Fibroblast of lung (primary cell): ENCODE measurements at regions not wholly inside any gene's neighbourhood (a gene's known extent, or its start where the extent isn't known, plus 50 kb on each side); places are given as distances from the start of the nearest gene placed in this dataset.

Source experiments
- DNase-seq, 2 donors: peaks; one replicate each; pipeline versions ENCODE4 v3.0.0 to v3.0.0-alpha.2; 2010; ENCODE audit warnings: low read depth in 2 of 2
- H2AFZ ChIP-seq: 2 replicates; pipeline ENCODE4 v1.5.1; 2012; ENCODE audit warnings: low read length, control low read depth, inconsistent platforms
- H3K27ac ChIP-seq: 2 replicates; pipeline ENCODE4 v1.5.1; 2011; ENCODE audit warnings: low read length, control low read depth; ENCODE audit not compliant: insufficient read depth
- H3K27me3 ChIP-seq: 2 replicates; pipeline ENCODE4 v1.5.1; 2011; ENCODE audit warnings: mild to moderate bottlenecking, low read length; ENCODE audit not compliant: control insufficient read depth, insufficient read depth
- H3K36me3 ChIP-seq: 2 replicates; pipeline ENCODE4 v1.5.1; 2011; ENCODE audit warnings: low read length; ENCODE audit not compliant: control insufficient read depth, insufficient read depth
- H3K4me1 ChIP-seq: 2 replicates; pipeline ENCODE4 v1.5.1; 2011; ENCODE audit warnings: low read length; ENCODE audit not compliant: control insufficient read depth, insufficient read depth; ENCODE audit errors: extremely low read depth
- H3K4me2 ChIP-seq: 2 replicates; pipeline ENCODE4 v1.5.1; 2011; ENCODE audit warnings: low read length, control low read depth; ENCODE audit not compliant: insufficient read depth; ENCODE audit errors: extremely low read depth
- H3K4me3 ChIP-seq, 4 experiments: fragments of 200-600 bp in 1 of 4; sonication (generic) in 1 of 4; replicated peaks in 1 of 4; 2 replicates each; pipeline ENCODE4 v1.5.1; 2011 to 2016; ENCODE audit warnings: low read length in 4 of 4, low read depth in 3 of 4, mild to moderate bottlenecking in 3 of 4, control low read depth in 2 of 4, inconsistent platforms in 1 of 4, mixed read lengths in 1 of 4; ENCODE audit not compliant: insufficient read depth in 1 of 4; ENCODE audit errors: control extremely low read depth in 1 of 4
- H3K79me2 ChIP-seq: 2 replicates; pipeline ENCODE4 v1.5.1; 2012; ENCODE audit warnings: mild to moderate bottlenecking, low read length, inconsistent platforms; ENCODE audit not compliant: control insufficient read depth, insufficient read depth
- H3K9ac ChIP-seq: 2 replicates; pipeline ENCODE4 v1.5.1; 2011; ENCODE audit warnings: mild to moderate bottlenecking, low read length, control low read depth; ENCODE audit not compliant: insufficient read depth
- H3K9me3 ChIP-seq: 2 replicates; pipeline ENCODE4 v1.5.1; 2012; ENCODE audit warnings: low read depth, low read length; ENCODE audit not compliant: control insufficient read depth, insufficient read depth
- H4K20me1 ChIP-seq: 2 replicates; pipeline ENCODE4 v1.5.1; 2011; ENCODE audit warnings: low read length; ENCODE audit not compliant: control insufficient read depth, insufficient read depth; ENCODE audit errors: extremely low read depth
- EZH2 ChIP-seq: IDR thresholded peaks from 2 replicates; pipeline ENCODE4 v1.5.1; 2012; ENCODE audit warnings: low read length, control low read depth, mild to moderate bottlenecking; ENCODE audit errors: missing control alignments
- TF ChIP-seq, protein P1 (sequence below), 2 donors: IDR thresholded peaks in 1 of 2; conservative IDR thresholded peaks in 1 of 2; 1 replicate in 1 of 2; 2 replicates in 1 of 2; pipeline ENCODE4 v1.5.1; 2011 to 2012; ENCODE audit warnings: low read length in 2 of 2, control low read depth in 1 of 2, inconsistent platforms in 1 of 2, low read depth in 1 of 2, mild to moderate bottlenecking in 1 of 2

DNA sequence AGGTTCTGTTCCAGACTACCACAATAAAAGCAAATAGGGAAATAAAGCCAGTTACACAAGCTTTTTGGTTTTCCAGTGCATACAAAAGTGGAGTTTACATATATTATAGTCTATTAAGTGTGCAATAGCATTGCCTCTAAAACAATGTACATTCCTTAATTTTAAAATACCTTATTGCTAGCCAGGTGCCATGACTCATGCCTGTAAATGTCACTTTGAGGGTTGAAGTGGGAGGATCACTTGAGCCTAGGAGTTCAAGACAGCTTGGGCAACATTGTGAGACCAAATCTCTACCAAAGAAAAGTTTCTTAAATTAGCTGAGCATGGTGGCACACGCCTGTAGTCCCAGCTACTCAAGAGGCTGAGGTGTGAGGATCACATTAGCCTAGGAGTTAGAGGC lies 52.9 kb upstream of the IMP4 start:
- TF ChIP-seq, protein P1, sequence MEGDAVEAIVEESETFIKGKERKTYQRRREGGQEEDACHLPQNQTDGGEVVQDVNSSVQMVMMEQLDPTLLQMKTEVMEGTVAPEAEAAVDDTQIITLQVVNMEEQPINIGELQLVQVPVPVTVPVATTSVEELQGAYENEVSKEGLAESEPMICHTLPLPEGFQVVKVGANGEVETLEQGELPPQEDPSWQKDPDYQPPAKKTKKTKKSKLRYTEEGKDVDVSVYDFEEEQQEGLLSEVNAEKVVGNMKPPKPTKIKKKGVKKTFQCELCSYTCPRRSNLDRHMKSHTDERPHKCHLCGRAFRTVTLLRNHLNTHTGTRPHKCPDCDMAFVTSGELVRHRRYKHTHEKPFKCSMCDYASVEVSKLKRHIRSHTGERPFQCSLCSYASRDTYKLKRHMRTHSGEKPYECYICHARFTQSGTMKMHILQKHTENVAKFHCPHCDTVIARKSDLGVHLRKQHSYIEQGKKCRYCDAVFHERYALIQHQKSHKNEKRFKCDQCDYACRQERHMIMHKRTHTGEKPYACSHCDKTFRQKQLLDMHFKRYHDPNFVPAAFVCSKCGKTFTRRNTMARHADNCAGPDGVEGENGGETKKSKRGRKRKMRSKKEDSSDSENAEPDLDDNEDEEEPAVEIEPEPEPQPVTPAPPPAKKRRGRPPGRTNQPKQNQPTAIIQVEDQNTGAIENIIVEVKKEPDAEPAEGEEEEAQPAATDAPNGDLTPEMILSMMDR (conservative IDR thresholded peaks at IDR 0.05 in 1 of 2, IDR thresholded peaks at IDR 0.05 in 1 of 2; ENCODE audit: low read depth in 1 of 2, low read length in 2 of 2): no peak
- TF ChIP-seq EZH2: no peak
- Histone ChIP-seq H3K4me3 (no peak overlapping the region), H2AFZ (no peak overlapping the region), H4K20me1 (no peaks in the 10 kb centered on the region), H3K27me3 (no peaks in the 10 kb centered on the region), H3K79me2 (no peaks in the 10 kb centered on the region), H3K27ac (no peak overlapping the region), H3K9me3 (no peaks in the 10 kb centered on the region), H3K9ac (no peak overlapping the region), H3K36me3 (no peaks in the 10 kb centered on the region), H3K4me1 (no peaks in the 10 kb centered on the region), H3K4me2 (no peak overlapping the region)
- DNase-seq: no peak

DNA sequence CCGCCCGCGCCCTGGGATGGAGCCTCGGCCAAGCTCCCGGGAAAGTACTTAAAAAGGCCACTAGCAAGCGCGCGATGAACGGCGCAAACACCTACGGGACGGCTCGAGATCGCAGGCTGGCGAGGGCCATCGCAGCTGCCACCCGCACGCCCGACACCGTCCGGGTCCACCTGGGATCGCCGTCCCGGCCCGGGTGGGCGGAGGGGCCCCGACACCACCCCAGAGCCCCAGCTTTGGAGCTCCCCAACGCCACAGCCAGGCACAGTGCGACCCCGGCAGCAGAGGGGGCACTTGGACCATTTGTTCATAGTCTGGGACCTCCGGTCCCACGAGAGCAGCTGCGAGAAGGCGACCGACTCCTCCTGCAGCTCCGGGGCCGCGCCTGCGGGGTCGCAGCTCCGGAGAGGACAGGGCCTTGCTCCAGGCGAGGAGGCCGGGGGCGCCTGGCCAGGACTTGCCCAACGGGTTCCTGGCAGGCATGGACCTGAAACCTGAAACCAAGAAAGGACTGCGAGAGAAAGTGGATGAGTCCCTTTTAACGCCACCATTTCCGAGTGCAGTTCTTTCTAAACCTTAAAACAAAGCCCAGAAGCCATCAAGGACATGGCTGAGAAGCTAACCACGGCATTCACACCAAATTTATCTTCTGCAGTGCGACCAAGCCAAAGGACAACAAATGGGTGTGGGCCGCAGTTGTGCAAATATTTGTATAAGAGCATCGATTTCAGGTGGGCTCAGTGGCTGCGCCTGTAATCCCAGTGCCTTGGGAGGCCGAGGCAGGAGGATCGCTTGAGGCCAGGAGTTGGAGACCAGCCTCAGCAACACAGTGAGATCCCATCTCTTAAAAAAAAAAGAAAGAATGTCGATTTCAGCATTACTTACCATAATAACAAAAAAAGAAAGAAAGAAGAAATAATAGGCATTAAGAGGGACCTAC lies 54.0 kb upstream of the IMP4 start:
- H4K20me1 ChIP-seq: no peaks in the 10 kb centered on the region
- H3K4me1 ChIP-seq: no peaks in the 10 kb centered on the region
- H2AFZ ChIP-seq: no peak overlapping the region
- H3K79me2 ChIP-seq: no peaks in the 10 kb centered on the region
- H3K4me3 ChIP-seq: no peak overlapping the region
- no peak for DNase-seq
- no peaks in the 10 kb centered on the region for H3K36me3 ChIP-seq
- TF ChIP-seq, protein P1 (conservative IDR thresholded peaks at IDR 0.05 in 1 of 2, IDR thresholded peaks at IDR 0.05 in 1 of 2; ENCODE audit: low read depth in 1 of 2, low read length in 2 of 2): no peak
- no peak for TF ChIP-seq EZH2
- no peak overlapping the region for H3K9ac ChIP-seq
- no peak overlapping the region for H3K27ac ChIP-seq
- H3K4me2 ChIP-seq: no peak overlapping the region
- H3K27me3 ChIP-seq: no peaks in the 10 kb centered on the region
- H3K9me3 ChIP-seq: no peaks in the 10 kb centered on the region

DNA sequence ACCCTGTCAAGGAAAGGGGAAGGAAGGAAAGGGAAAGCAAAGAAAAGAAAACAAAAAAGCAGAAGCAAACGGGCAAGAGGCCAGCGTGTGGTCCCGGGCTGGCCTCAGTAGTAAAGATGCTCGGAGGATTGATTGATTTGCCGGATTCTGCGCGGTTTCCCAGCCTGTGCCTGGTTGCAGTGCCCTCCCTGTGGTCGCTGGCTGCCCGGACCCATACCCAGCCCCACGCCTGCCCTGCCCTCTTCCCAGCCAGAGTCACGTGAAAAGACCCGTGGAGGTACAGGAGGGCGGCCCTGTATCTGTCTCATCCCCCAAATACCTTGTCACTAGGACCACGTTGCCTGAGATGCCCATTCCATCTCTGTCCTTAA lies 55.1 kb upstream of the IMP4 start:
- Histone ChIP-seq H4K20me1 (no peaks in the 10 kb centered on the region), H3K9ac (no peak overlapping the region), H3K4me3 (no peak overlapping the region), H3K9me3 (no peaks in the 10 kb centered on the region), H3K4me2 (no peak overlapping the region), H2AFZ (no peak overlapping the region), H3K4me1 (no peaks in the 10 kb centered on the region), H3K27me3 (no peaks in the 10 kb centered on the region), H3K79me2 (no peaks in the 10 kb centered on the region), H3K27ac (no peak overlapping the region), H3K36me3 (no peaks in the 10 kb centered on the region)
- DNase-seq: no peak
- TF ChIP-seq EZH2: no peak
- TF ChIP-seq, protein P1 (conservative IDR thresholded peaks at IDR 0.05 in 1 of 2, IDR thresholded peaks at IDR 0.05 in 1 of 2; ENCODE audit: low read depth in 1 of 2, low read length in 2 of 2): no peak
